Motor neuron (in vitro differentiated cells): ENCODE measurements at regions not wholly inside any gene's neighbourhood (a gene's known extent, or its start where the extent isn't known, plus 50 kb on each side); places are given as distances from the start of the nearest gene placed in this dataset.
A peak's percentile ranks its signal among the peaks of the same experiment; 100 is the strongest.

Source experiments
- ATAC-seq, 8 experiments: fragments of 200-7000 bp; cut with Tn5 transposase; replicated peaks in 6 of 8; 2 replicates each; pipeline ENCODE4 v1.8.0; 2021; ENCODE audit warnings: mild to moderate bottlenecking in 8 of 8, moderate library complexity in 8 of 8
- H3K27ac ChIP-seq, 2 donors: fragments of 250-450 bp; sonication (Bioruptor Pico); 2 replicates each; pipeline ENCODE4 v1.9.0; 2021; ENCODE audit warnings: antibody characterized with exemption in 2 of 2, mild to moderate bottlenecking in 2 of 2, moderate library complexity in 1 of 2
- H3K4me1 ChIP-seq, 2 donors: fragments of 250-450 bp; sonication (Bioruptor Pico); replicated peaks in 1 of 2; 2 replicates each; pipeline ENCODE4 v1.6.1; 2021; ENCODE audit warnings: antibody characterized with exemption in 2 of 2, mild to moderate bottlenecking in 2 of 2, moderate library complexity in 1 of 2
- H3K4me3 ChIP-seq, 5 donors: fragments of 250-450 bp; sonication (Bioruptor Pico); 2 replicates each; pipeline ENCODE4 v1.9.0; 2021; ENCODE audit warnings: antibody characterized with exemption in 5 of 5, mild to moderate bottlenecking in 5 of 5, moderate library complexity in 4 of 5
- WGBS, 10 experiments: fragments of 450-650 bp; shearing (Covaris generic); methylation state at CpG; one replicate each; pipeline ENCODE4 v1.0.0; 2022; 5-methylcytosine and 5-hydroxymethylcytosine counted together
- in situ Hi-C, 9 experiments: fragments of 400-800 bp; cut with MboI; loops; one replicate each; pipeline ENCODE4 v1.15.0; 2021; ENCODE audit warnings: low sequenced_read_pairs in 9 of 9, low pct_unique_long_range_greater_than_20kb in 2 of 9; ENCODE audit not compliant: unreplicated experiment in 9 of 9

- no peak for ATAC-seq
- 40 to 100% (median 73%) methylated on average over 1 to 3 of the region's 4 CpGs; no CpG with 5 or more reads in 6 of the 10 experiments for WGBS, 10 experiments
- H3K4me3 ChIP-seq, result no peak overlapping the region
- H3K27ac ChIP-seq, result no peak overlapping the region
- in situ Hi-C loops, result no loop called here
- H3K4me1 ChIP-seq, result peaks cover 21 to 23% of the 10 kb centered on the region in 2 donors
Measured at GRCh38 chr6:33878562-33878961, 74.8 kb upstream of the MLN start.

- 17 to 100% (median 75%) methylated on average over 1 to 4 of the region's 7 CpGs; no CpG with 5 or more reads in 6 of the 10 experiments for WGBS, 10 experiments
- H3K27ac ChIP-seq, result no peak overlapping the region
- ATAC-seq, result peak in 1 of 8 experiments; percentile 31
- no peak overlapping the region for H3K4me3 ChIP-seq
- H3K4me1 ChIP-seq, result peaks cover 20 to 21% of the 10 kb centered on the region in 2 donors
- in situ Hi-C loops, result no loop called here
Measured at GRCh38 chr6:33877982-33878535, 74.3 kb upstream of the MLN start.

- H3K27ac ChIP-seq, result no peak overlapping the region
- peak in 6 of 8 experiments; percentile 23 to 86 (median 70) for ATAC-seq
- WGBS, 10 experiments, result 67 to 96% (median 80%) methylated on average over 1 to 5 of the region's 5 CpGs; no CpG with 5 or more reads in 5 of the 10 experiments
- peaks cover 6 to 20% of the 10 kb centered on the region in 2 donors for H3K4me1 ChIP-seq
- H3K4me3 ChIP-seq, result no peak overlapping the region
- in situ Hi-C loops, result no loop called here
Measured at GRCh38 chr6:33875696-33876095, 71.9 kb upstream of the MLN start.

- peaks cover under 1 to 21% of the 10 kb centered on the region in 2 donors for H3K4me1 ChIP-seq
- no peak overlapping the region for H3K4me3 ChIP-seq
- 60 to 86% (median 73%) methylated on average over 1 to 3 of the region's 6 CpGs; no CpG with 5 or more reads in 6 of the 10 experiments for WGBS, 10 experiments
- in situ Hi-C loops, result no loop called here
- ATAC-seq, result peak in 2 of 8 experiments; percentile 4 to 45
- no peak overlapping the region for H3K27ac ChIP-seq
Measured at GRCh38 chr6:33875141-33875581, 71.4 kb upstream of the MLN start.

- in situ Hi-C loops, result no loop called here
- peaks cover 9 to 28% of the 10 kb centered on the region in 2 donors for H3K4me1 ChIP-seq
- no peak overlapping the region for H3K4me3 ChIP-seq
- ATAC-seq, result no peak
- no peak overlapping the region for H3K27ac ChIP-seq
- 41 to 100% (median 82%) methylated on average over 4 to 16 of the region's 17 CpGs; no CpG with 5 or more reads in 2 of the 10 experiments for WGBS, 10 experiments
Measured at GRCh38 chr6:33874136-33874760, 70.4 kb upstream of the MLN start.

GRCh38 chr6:33872761-33873160 lies 69.0 kb upstream of the MLN start:
- H3K4me3 ChIP-seq, result no peak overlapping the region
- ATAC-seq, result peak in 2 of 8 experiments; percentile 15 to 30
- H3K27ac ChIP-seq, result no peak overlapping the region
- in situ Hi-C loops, result no loop called here
- H3K4me1 ChIP-seq, result peaks cover 15 to 30% of the 10 kb centered on the region in 2 donors
- WGBS, 10 experiments, result no CpG with 5 or more reads among the region's 7 CpGs

- Histone ChIP-seq H3K27ac (no peak overlapping the region), H3K4me1 (peaks cover 24 to 33% of the 10 kb centered on the region in 2 donors), H3K4me3 (no peak overlapping the region)
- in situ Hi-C loops, result no loop called here
- ATAC-seq, result peak in 5 of 8 experiments; percentile 41 to 66 (median 48)
- 40 to 64% (median 50%) methylated on average over 1 to 6 of the region's 11 CpGs; no CpG with 5 or more reads in 4 of the 10 experiments for WGBS, 10 experiments
Measured at GRCh38 chr6:33869826-33870423, 66.1 kb upstream of the MLN start.

- 52 to 97% (median 71%) methylated on average over 1 to 5 of the region's 5 CpGs; no CpG with 5 or more reads in 1 of the 10 experiments for WGBS, 10 experiments
- Histone ChIP-seq H3K4me1 (peaks cover 24 to 33% of the 10 kb centered on the region in 2 donors), H3K4me3 (no peak overlapping the region), H3K27ac (no peak overlapping the region)
- ATAC-seq, result no peak
- in situ Hi-C loops, result no loop called here
Measured at GRCh38 chr6:33869121-33869520, 65.3 kb upstream of the MLN start.

- Histone ChIP-seq H3K27ac (no peak overlapping the region), H3K4me1 (peaks cover 24 to 35% of the 10 kb centered on the region in 2 donors), H3K4me3 (no peak overlapping the region)
- in situ Hi-C loops, result no loop called here
- 77 to 100% (median 90%) methylated on average over 1 to 3 of the region's 3 CpGs; no CpG with 5 or more reads in 2 of the 10 experiments for WGBS, 10 experiments
- ATAC-seq, result no peak
Measured at GRCh38 chr6:33868141-33868540, 64.3 kb upstream of the MLN start.

GRCh38 chr6:33865478-33866077 lies 61.8 kb upstream of the MLN start:
- in situ Hi-C loops, result no loop called here
- WGBS, 10 experiments, result 33 to 100% (median 90%) methylated on average over 1 to 4 of the region's 4 CpGs; no CpG with 5 or more reads in 1 of the 10 experiments
- ATAC-seq, result peak in 6 of 8 experiments; percentile 58 to 98 (median 74)
- Histone ChIP-seq H3K27ac (no peak overlapping the region), H3K4me1 (peaks cover 22 to 24% of the 10 kb centered on the region in 2 donors), H3K4me3 (no peak overlapping the region)

- Histone ChIP-seq H3K4me1 (peaks cover 11 to 13% of the 10 kb centered on the region in 2 donors), H3K4me3 (no peak overlapping the region), H3K27ac (no peak overlapping the region)
- peak in 1 of 8 experiments; percentile 33 for ATAC-seq
- in situ Hi-C loops, result no loop called here
- WGBS, 10 experiments, result 43 to 100% (median 78%) methylated on average over 1 to 6 of the region's 6 CpGs; no CpG with 5 or more reads in 2 of the 10 experiments
Measured at GRCh38 chr6:33863723-33864440, 60.1 kb upstream of the MLN start.

- no peak overlapping the region for H3K27ac ChIP-seq
- H3K4me3 ChIP-seq, result no peak overlapping the region
- in situ Hi-C loops, result no loop called here
- ATAC-seq, result no peak
- peaks cover 9 to 13% of the 10 kb centered on the region in 2 donors for H3K4me1 ChIP-seq
- WGBS, 10 experiments, result 80 to 100% (median 82%) methylated on average over 1 to 4 of the region's 6 CpGs; no CpG with 5 or more reads in 7 of the 10 experiments
Measured at GRCh38 chr6:33863084-33863483, 59.3 kb upstream of the MLN start.
